ENCODE measurements at regions not wholly inside any gene's neighbourhood (a gene's known extent, or its start where the extent isn't known, plus 50 kb on each side); places are given as distances from the start of the nearest gene placed in this dataset.
"Not testable (repeated sequence)": the region's sequence is repeated elsewhere in the genome, so short reads cannot be mapped to it uniquely, and the experiment has no call there.

- DNase-seq: no peak
Observed at GRCh38 chr7:42720991-42721796, 190.7 kb downstream of the C7orf25 start.

GRCh38 chr7:42720012-42720411, 191.9 kb downstream of the C7orf25 start:
- no peak for DNase-seq

GRCh38 chr7:42718466-42718865, 193.4 kb downstream of the C7orf25 start:
- DNase-seq: not testable (repeated sequence)

GRCh38 chr7:42714356-42714755, 197.5 kb downstream of the C7orf25 start:
- no peak for DNase-seq

GRCh38 chr7:42709284-42709683, 202.6 kb downstream of the C7orf25 start:
- no peak for DNase-seq

- no peak for DNase-seq
Observed at GRCh38 chr7:42704710-42705109, 207.2 kb downstream of the C7orf25 start.

GRCh38 chr7:42702647-42703046, 209.2 kb downstream of the C7orf25 start:
- DNase-seq: no peak

GRCh38 chr7:42700406-42701327, 211.2 kb downstream of the C7orf25 start:
- no peak for DNase-seq

- DNase-seq: no peak
Observed at GRCh38 chr7:42699380-42700178, 212.3 kb downstream of the C7orf25 start.

GRCh38 chr7:42698600-42699374, 213.1 kb downstream of the C7orf25 start:
- no peak for DNase-seq

- DNase-seq: no peak
Observed at GRCh38 chr7:42694894-42695507, 216.9 kb downstream of the C7orf25 start.

GRCh38 chr7:42693722-42694121, 218.1 kb downstream of the C7orf25 start:
- no peak for DNase-seq

- DNase-seq: no peak
Observed at GRCh38 chr7:42692621-42693020, 219.2 kb downstream of the C7orf25 start.

- no peak for DNase-seq
Observed at GRCh38 chr7:42690794-42691639, 220.9 kb downstream of the C7orf25 start.

GRCh38 chr7:42689626-42690025, 222.2 kb downstream of the C7orf25 start:
- DNase-seq: no peak

- no peak for DNase-seq
Observed at GRCh38 chr7:42688056-42688371, 223.9 kb downstream of the C7orf25 start.

- no peak for DNase-seq
Observed at GRCh38 chr7:42687211-42688055, 224.4 kb downstream of the C7orf25 start.

- no peak for DNase-seq
Observed at GRCh38 chr7:42686594-42687156, 225.2 kb downstream of the C7orf25 start.

GRCh38 chr7:42685911-42686310, 226.0 kb downstream of the C7orf25 start:
- no peak for DNase-seq

Measured in NCI-H1048 (cell line).